WERI-Rb-1 (cell line): ENCODE measurements at regions not wholly inside any gene's neighbourhood (a gene's known extent, or its start where the extent isn't known, plus 50 kb on each side); places are given as distances from the start of the nearest gene placed in this dataset.

Experiments used
- DNase-seq: peaks from one replicate; pipeline ENCODE4 v3.0.0-alpha.2; 2020
- H3K27ac ChIP-seq: fragments of 250-450 bp; sonication (Bioruptor Pico); 2 replicates; pipeline ENCODE4 v1.5.1; 2020; ENCODE audit warnings: mild to moderate bottlenecking, moderate library complexity
- H3K27me3 ChIP-seq: fragments of 250-450 bp; sonication (Bioruptor Pico); 2 replicates; pipeline ENCODE4 v1.5.1; 2021; ENCODE audit warnings: mild to moderate bottlenecking, low read depth, moderate library complexity; ENCODE audit not compliant: insufficient read depth, severe bottlenecking
- H3K36me3 ChIP-seq: fragments of 250-450 bp; sonication (Bioruptor Pico); 2 replicates; pipeline ENCODE4 v1.5.1; 2020; ENCODE audit warnings: mild to moderate bottlenecking, moderate library complexity
- H3K4me3 ChIP-seq: 2 replicates; pipeline ENCODE4 v1.5.1; 2011; ENCODE audit warnings: low read depth, mild to moderate bottlenecking, control low read depth, low read length
- H3K9me3 ChIP-seq: fragments of 250-450 bp; sonication (Bioruptor Pico); 2 replicates; pipeline ENCODE4 v1.5.1; 2021; ENCODE audit warnings: mild to moderate bottlenecking, moderate library complexity; ENCODE audit not compliant: severe bottlenecking
- CTCF ChIP-seq: IDR thresholded peaks from 2 replicates; pipeline ENCODE4 v1.5.1; 2011; ENCODE audit warnings: low read depth, mild to moderate bottlenecking, control low read depth, inconsistent platforms, low read length

GRCh38 chr1:234683861-234684632 lies 74.1 kb upstream of the IRF2BP2 start:
- Histone ChIP-seq H3K27ac (no peak overlapping the region), H3K4me3 (no peak overlapping the region)

GRCh38 chr1:234683127-234683860 lies 73.3 kb upstream of the IRF2BP2 start:
- Histone ChIP-seq H3K27ac (no peak overlapping the region), H3K4me3 (no peak overlapping the region), H3K27me3 (no peaks in the 10 kb centered on the region), H3K36me3 (no peaks in the 10 kb centered on the region), H3K9me3 (peaks cover 7% of the 10 kb centered on the region)
- no peak for TF ChIP-seq CTCF
- DNase-seq, result no peak

More at GRCh38 chr1:234683861-234684632, 74.1 kb upstream of the IRF2BP2 start:
- no peaks in the 10 kb centered on the region for H3K27me3 ChIP-seq
- no peak for TF ChIP-seq CTCF
- no peak for DNase-seq
- H3K9me3 ChIP-seq, result peaks cover 7% of the 10 kb centered on the region
- no peaks in the 10 kb centered on the region for H3K36me3 ChIP-seq

GRCh38 chr1:234681990-234682389 lies 72.0 kb upstream of the IRF2BP2 start:
- peaks cover 7% of the 10 kb centered on the region for H3K9me3 ChIP-seq
- no peak for TF ChIP-seq CTCF
- H3K27ac ChIP-seq, result no peak overlapping the region
- no peak overlapping the region for H3K4me3 ChIP-seq
- H3K36me3 ChIP-seq, result no peaks in the 10 kb centered on the region
- H3K27me3 ChIP-seq, result no peaks in the 10 kb centered on the region
- DNase-seq, result no peak

- TF ChIP-seq CTCF, result no peak
- Histone ChIP-seq H3K4me3 (no peak overlapping the region), H3K36me3 (no peaks in the 10 kb centered on the region), H3K27me3 (no peaks in the 10 kb centered on the region), H3K9me3 (peaks cover 5% of the 10 kb centered on the region), H3K27ac (no peak overlapping the region)
- no peak for DNase-seq
Observed at GRCh38 chr1:234681065-234681464, 71.1 kb upstream of the IRF2BP2 start.

GRCh38 chr1:234680331-234680904 lies 70.4 kb upstream of the IRF2BP2 start:
- H3K27ac ChIP-seq, result no peak overlapping the region
- no peak for DNase-seq
- no peaks in the 10 kb centered on the region for H3K36me3 ChIP-seq
- no peak overlapping the region for H3K4me3 ChIP-seq
- H3K27me3 ChIP-seq, result no peaks in the 10 kb centered on the region
- no peak for TF ChIP-seq CTCF
- H3K9me3 ChIP-seq, result peaks cover 2% of the 10 kb centered on the region
